NT2/D1 (cell line): ENCODE measurements at regions not wholly inside any gene's neighbourhood (a gene's known extent, or its start where the extent isn't known, plus 50 kb on each side); places are given as distances from the start of the nearest gene placed in this dataset.
"Not testable (repeated sequence)": the region's sequence is repeated elsewhere in the genome, so short reads cannot be mapped to it uniquely, and the experiment has no call there.

ENCODE experiments used
- SUZ12 ChIP-seq: IDR thresholded peaks from 2 replicates; pipeline ENCODE4 v1.6.1; 2011; ENCODE audit not compliant: insufficient read length, insufficient read depth; ENCODE audit errors: extremely low read depth
- YY1 ChIP-seq: IDR thresholded peaks from 2 replicates; pipeline ENCODE4 v1.6.1; 2011; ENCODE audit not compliant: insufficient read length, insufficient read depth
- ZNF274 ChIP-seq: IDR thresholded peaks from 2 replicates; pipeline ENCODE4 v1.6.1; 2011; ENCODE audit warnings: mild to moderate bottlenecking, low read depth, low read length

DNA sequence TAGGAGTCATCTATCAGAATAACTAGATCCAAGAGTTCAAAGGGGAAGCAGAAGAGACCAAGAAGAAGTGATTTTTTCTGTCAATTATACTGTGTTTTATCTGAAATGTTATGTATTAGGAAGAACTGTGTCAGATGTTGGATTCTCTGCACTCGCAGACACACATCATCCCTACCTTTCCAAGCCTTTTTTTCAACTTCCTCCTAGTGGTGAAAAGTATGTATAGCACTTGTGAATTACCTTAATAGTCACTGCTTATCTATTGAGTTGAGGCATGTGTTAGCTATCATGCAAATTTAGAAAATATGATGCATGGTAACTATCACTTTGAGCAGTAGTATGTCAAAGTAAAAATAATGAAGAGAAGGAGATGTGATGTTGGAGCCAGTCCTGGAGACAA lies 1350.1 kb downstream of the KHDRBS2 start:
- TF ChIP-seq YY1, SUZ12, ZNF274: not testable (repeated sequence)
